ENCODE measurements at regions not wholly inside any gene's neighbourhood (a gene's known extent, or its start where the extent isn't known, plus 50 kb on each side); places are given as distances from the start of the nearest gene placed in this dataset.

DNA sequence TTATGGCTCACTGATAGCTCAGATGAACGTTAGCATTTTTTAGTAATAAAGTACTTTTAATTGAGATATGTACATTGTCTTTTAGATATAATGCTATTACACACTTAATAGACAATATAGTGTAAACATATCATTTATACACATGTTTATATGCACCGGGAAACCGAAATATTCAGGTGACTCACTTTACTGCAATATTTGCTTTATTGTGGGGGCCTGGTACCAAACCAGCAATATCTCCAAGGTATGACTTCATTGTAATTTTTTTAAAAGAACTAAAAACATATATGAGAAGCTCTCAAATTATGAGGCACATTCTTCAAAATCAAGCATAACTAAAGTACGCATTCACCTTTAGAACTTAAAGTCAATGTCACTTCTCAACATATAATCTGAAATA is 231.2 kb upstream of the SLC7A11 start:
- TF ChIP-seq, protein P1, sequence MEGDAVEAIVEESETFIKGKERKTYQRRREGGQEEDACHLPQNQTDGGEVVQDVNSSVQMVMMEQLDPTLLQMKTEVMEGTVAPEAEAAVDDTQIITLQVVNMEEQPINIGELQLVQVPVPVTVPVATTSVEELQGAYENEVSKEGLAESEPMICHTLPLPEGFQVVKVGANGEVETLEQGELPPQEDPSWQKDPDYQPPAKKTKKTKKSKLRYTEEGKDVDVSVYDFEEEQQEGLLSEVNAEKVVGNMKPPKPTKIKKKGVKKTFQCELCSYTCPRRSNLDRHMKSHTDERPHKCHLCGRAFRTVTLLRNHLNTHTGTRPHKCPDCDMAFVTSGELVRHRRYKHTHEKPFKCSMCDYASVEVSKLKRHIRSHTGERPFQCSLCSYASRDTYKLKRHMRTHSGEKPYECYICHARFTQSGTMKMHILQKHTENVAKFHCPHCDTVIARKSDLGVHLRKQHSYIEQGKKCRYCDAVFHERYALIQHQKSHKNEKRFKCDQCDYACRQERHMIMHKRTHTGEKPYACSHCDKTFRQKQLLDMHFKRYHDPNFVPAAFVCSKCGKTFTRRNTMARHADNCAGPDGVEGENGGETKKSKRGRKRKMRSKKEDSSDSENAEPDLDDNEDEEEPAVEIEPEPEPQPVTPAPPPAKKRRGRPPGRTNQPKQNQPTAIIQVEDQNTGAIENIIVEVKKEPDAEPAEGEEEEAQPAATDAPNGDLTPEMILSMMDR (conservative IDR thresholded peaks at IDR 0.05; ENCODE audit: low read depth, low read length), result no peak
- TF ChIP-seq EZH2 (IDR thresholded peaks at IDR 0.05; ENCODE audit: low read length, unreplicated experiment) (no peak), EZH2phosphoT487 (IDR thresholded peaks at IDR 0.05; ENCODE audit: borderline replicate concordance, low read length) (no peak)

Measured in PC-3 (cell line).